ENCODE measurements at regions not wholly inside any gene's neighbourhood (a gene's known extent, or its start where the extent isn't known, plus 50 kb on each side); places are given as distances from the start of the nearest gene placed in this dataset.
"Not testable (repeated sequence)": the region's sequence is repeated elsewhere in the genome, so short reads cannot be mapped to it uniquely, and the experiment has no call there.

GRCh38 chr18:8913606-8914403 is 188.7 kb upstream of the NDUFV2 start:
- DNase-seq (ENCODE audit: low spot score) = not testable (repeated sequence)

GRCh38 chr18:8914404-8915264 is 187.9 kb upstream of the NDUFV2 start:
- DNase-seq (ENCODE audit: low spot score) = not testable (repeated sequence)

GRCh38 chr18:8920856-8921787 is 181.4 kb upstream of the NDUFV2 start:
- DNase-seq (ENCODE audit: low spot score) = not testable (repeated sequence)

GRCh38 chr18:8926464-8926863 is 176.0 kb upstream of the NDUFV2 start:
- DNase-seq (ENCODE audit: low spot score) = no peak

- DNase-seq (ENCODE audit: low spot score) = no peak
Measured at GRCh38 chr18:8928044-8928443, 174.5 kb upstream of the NDUFV2 start.

- no peak for DNase-seq (ENCODE audit: low spot score)
Measured at GRCh38 chr18:8928847-8929780, 173.4 kb upstream of the NDUFV2 start.

GRCh38 chr18:8930990-8931616 is 171.4 kb upstream of the NDUFV2 start:
- DNase-seq (ENCODE audit: low spot score) = no peak

GRCh38 chr18:8932866-8933265 is 169.6 kb upstream of the NDUFV2 start:
- no peak for DNase-seq (ENCODE audit: low spot score)

GRCh38 chr18:8933714-8934284 is 168.7 kb upstream of the NDUFV2 start:
- no peak for DNase-seq (ENCODE audit: low spot score)

GRCh38 chr18:8935346-8935745 is 167.2 kb upstream of the NDUFV2 start:
- not testable (repeated sequence) for DNase-seq (ENCODE audit: low spot score)

GRCh38 chr18:8936619-8937018 is 165.9 kb upstream of the NDUFV2 start:
- no peak for DNase-seq (ENCODE audit: low spot score)

GRCh38 chr18:8937160-8938094 is 165.1 kb upstream of the NDUFV2 start:
- DNase-seq (ENCODE audit: low spot score) = no peak

GRCh38 chr18:8938817-8939216 is 163.7 kb upstream of the NDUFV2 start:
- no peak for DNase-seq (ENCODE audit: low spot score)

- DNase-seq (ENCODE audit: low spot score) = no peak
Measured at GRCh38 chr18:8942021-8942908, 160.2 kb upstream of the NDUFV2 start.

GRCh38 chr18:8942909-8943545 is 159.5 kb upstream of the NDUFV2 start:
- DNase-seq (ENCODE audit: low spot score) = no peak

- no peak for DNase-seq (ENCODE audit: low spot score)
Measured at GRCh38 chr18:8943900-8944870, 158.3 kb upstream of the NDUFV2 start.

Data from kidney capillary endothelial cell (primary cell).